ENCODE measurements at regions not wholly inside any gene's neighbourhood (a gene's known extent, or its start where the extent isn't known, plus 50 kb on each side); places are given as distances from the start of the nearest gene placed in this dataset.

GRCh38 chr2:196492946-196493345, 146.6 kb upstream of the CCDC150 start:
- no peak for TF ChIP-seq EZH2 (IDR thresholded peaks at IDR 0.05; ENCODE audit: borderline replicate concordance, insufficient read depth, low read depth, low read length, poor library complexity, severe bottlenecking)
- TF ChIP-seq, protein P1, sequence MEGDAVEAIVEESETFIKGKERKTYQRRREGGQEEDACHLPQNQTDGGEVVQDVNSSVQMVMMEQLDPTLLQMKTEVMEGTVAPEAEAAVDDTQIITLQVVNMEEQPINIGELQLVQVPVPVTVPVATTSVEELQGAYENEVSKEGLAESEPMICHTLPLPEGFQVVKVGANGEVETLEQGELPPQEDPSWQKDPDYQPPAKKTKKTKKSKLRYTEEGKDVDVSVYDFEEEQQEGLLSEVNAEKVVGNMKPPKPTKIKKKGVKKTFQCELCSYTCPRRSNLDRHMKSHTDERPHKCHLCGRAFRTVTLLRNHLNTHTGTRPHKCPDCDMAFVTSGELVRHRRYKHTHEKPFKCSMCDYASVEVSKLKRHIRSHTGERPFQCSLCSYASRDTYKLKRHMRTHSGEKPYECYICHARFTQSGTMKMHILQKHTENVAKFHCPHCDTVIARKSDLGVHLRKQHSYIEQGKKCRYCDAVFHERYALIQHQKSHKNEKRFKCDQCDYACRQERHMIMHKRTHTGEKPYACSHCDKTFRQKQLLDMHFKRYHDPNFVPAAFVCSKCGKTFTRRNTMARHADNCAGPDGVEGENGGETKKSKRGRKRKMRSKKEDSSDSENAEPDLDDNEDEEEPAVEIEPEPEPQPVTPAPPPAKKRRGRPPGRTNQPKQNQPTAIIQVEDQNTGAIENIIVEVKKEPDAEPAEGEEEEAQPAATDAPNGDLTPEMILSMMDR (IDR thresholded peaks at IDR 0.05) = no peak
- H3K79me2 ChIP-seq (ENCODE audit: control insufficient read depth, insufficient read depth, low read length) = no peaks in the 10 kb centered on the region
- H3K27ac Mint-ChIP-seq = no peak overlapping the region
- no peak for ATAC-seq (ENCODE audit: low read depth)
- no peaks in the 10 kb centered on the region for H3K36me3 ChIP-seq (replicated peaks in 1 of 2; ENCODE audit: control extremely low read depth in 1 of 2, control insufficient read depth in 1 of 2, extremely low read depth in 1 of 2, insufficient read depth in 2 of 2, low read length in 1 of 2)
- peaks cover 29% of the 10 kb centered on the region for H3K27me3 Mint-ChIP-seq
- H3K27ac ChIP-seq (ENCODE audit: low read length in 2 of 2) = no peak overlapping the region
- POLR2A ChIA-PET = no interaction called here
- DNase-seq = no peak
- CTCF ChIA-PET = no interaction called here
- 100% methylated on average over 1 of the region's 3 CpGs for WGBS (ENCODE audit: insufficient coverage)
- H3K9me3 ChIP-seq (ENCODE audit: control extremely low read depth in 1 of 3, control insufficient read depth in 2 of 3, insufficient read depth in 1 of 3, low read length in 2 of 3) = no peaks in the 10 kb centered on the region
- intact Hi-C loops (cut with micrococcal nuclease) = no loop called here
- H3K4me2 ChIP-seq (replicated peaks; ENCODE audit: low read depth, low read length, poor library complexity, severe bottlenecking) = no peak overlapping the region
- H3K9me3 Mint-ChIP-seq (ENCODE audit: insufficient read depth) = peaks cover 10% of the 10 kb centered on the region
- no peak overlapping the region for H3K9ac ChIP-seq (ENCODE audit: low read length)
- H3K4me1 ChIP-seq (ENCODE audit: control insufficient read depth in 2 of 2, insufficient read depth in 2 of 2, low read length in 2 of 2) = no peaks in the 10 kb centered on the region
- H3K4me3 ChIP-seq (ENCODE audit: control extremely low read depth in 1 of 5, extremely low read depth in 1 of 5, insufficient read depth in 1 of 5, low read depth in 2 of 5, low read length in 4 of 5) = no peak overlapping the region
- no peak overlapping the region for H3K4me3 Mint-ChIP-seq
- H3K27me3 ChIP-seq (replicated peaks in 1 of 4; ENCODE audit: control extremely low read depth in 1 of 4, control insufficient read depth in 3 of 4, insufficient read depth in 4 of 4, low read length in 3 of 4) = no peaks in the 10 kb centered on the region
- no peak overlapping the region for H2AFZ ChIP-seq (ENCODE audit: insufficient read depth, low read depth, low read length, poor library complexity, severe bottlenecking)
- no peaks in the 10 kb centered on the region for H3K4me1 Mint-ChIP-seq
- no peaks in the 10 kb centered on the region for H4K20me1 ChIP-seq (ENCODE audit: control insufficient read depth, insufficient read depth, low read length, poor library complexity, severe bottlenecking)

DNA sequence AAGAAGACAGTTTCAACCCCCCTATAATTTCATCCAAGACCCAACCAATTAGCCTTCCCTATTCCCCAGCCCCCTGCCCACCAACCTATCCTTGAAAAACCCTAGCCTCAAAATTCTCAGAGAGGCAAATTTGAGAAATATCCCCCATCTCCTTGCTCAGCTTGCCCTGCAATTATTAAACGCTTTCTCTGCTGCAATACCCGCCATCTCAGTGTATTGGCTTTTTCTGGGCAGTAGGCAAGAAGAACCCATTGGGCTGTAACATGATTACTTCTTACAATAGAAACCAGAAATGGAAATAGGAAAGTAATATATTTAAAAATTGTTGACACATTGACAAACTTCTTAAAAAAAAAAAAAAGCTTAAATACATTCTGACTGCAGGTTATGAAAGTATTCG, 140.6 kb upstream of the CCDC150 start:
- CTCF ChIA-PET = no interaction called here

More for the DNA sequence above, 140.6 kb upstream of the CCDC150 start:
- Histone ChIP-seq H4K20me1 (ENCODE audit: control insufficient read depth, insufficient read depth, low read length, poor library complexity, severe bottlenecking) (no peaks in the 10 kb centered on the region), H3K4me3 (ENCODE audit: control extremely low read depth in 1 of 5, extremely low read depth in 1 of 5, insufficient read depth in 1 of 5, low read depth in 2 of 5, low read length in 4 of 5) (no peak overlapping the region), H3K9ac (ENCODE audit: low read length) (no peak overlapping the region), H3K27ac (ENCODE audit: low read length in 2 of 2) (no peak overlapping the region), H2AFZ (ENCODE audit: insufficient read depth, low read depth, low read length, poor library complexity, severe bottlenecking) (no peak overlapping the region), H3K79me2 (ENCODE audit: control insufficient read depth, insufficient read depth, low read length) (no peaks in the 10 kb centered on the region), H3K4me2 (replicated peaks; ENCODE audit: low read depth, low read length, poor library complexity, severe bottlenecking) (no peak overlapping the region), H3K4me1 (ENCODE audit: control insufficient read depth in 2 of 2, insufficient read depth in 2 of 2, low read length in 2 of 2) (no peaks in the 10 kb centered on the region), H3K36me3 (replicated peaks in 1 of 2; ENCODE audit: control extremely low read depth in 1 of 2, control insufficient read depth in 1 of 2, extremely low read depth in 1 of 2, insufficient read depth in 2 of 2, low read length in 1 of 2) (no peaks in the 10 kb centered on the region), H3K27me3 (replicated peaks in 1 of 4; ENCODE audit: control extremely low read depth in 1 of 4, control insufficient read depth in 3 of 4, insufficient read depth in 4 of 4, low read length in 3 of 4) (no peaks in the 10 kb centered on the region), H3K9me3 (ENCODE audit: control extremely low read depth in 1 of 3, control insufficient read depth in 2 of 3, insufficient read depth in 1 of 3, low read length in 2 of 3) (peaks cover 0 to 4% (median 2%) of the 10 kb centered on the region in 3 donors)
- POLR2A ChIA-PET = no interaction called here
- H3K4me1 Mint-ChIP-seq = no peaks in the 10 kb centered on the region
- H3K4me3 Mint-ChIP-seq = no peak overlapping the region
- ATAC-seq (ENCODE audit: low read depth) = no peak
- peaks cover 32% of the 10 kb centered on the region for H3K27me3 Mint-ChIP-seq
- intact Hi-C loops (cut with micrococcal nuclease) = no loop called here
- TF ChIP-seq, protein P1 (IDR thresholded peaks at IDR 0.05) = no peak
- TF ChIP-seq EZH2 (IDR thresholded peaks at IDR 0.05; ENCODE audit: borderline replicate concordance, insufficient read depth, low read depth, low read length, poor library complexity, severe bottlenecking) = no peak
- WGBS (ENCODE audit: insufficient coverage) = no CpG with 5 or more reads among the region's 3 CpGs
- DNase-seq = no peak
- no peak overlapping the region for H3K27ac Mint-ChIP-seq
- H3K9me3 Mint-ChIP-seq (ENCODE audit: insufficient read depth) = peaks cover 17% of the 10 kb centered on the region
